Skin epidermis (tissue), 12 donors: ENCODE measurements at regions not wholly inside any gene's neighbourhood (a gene's known extent, or its start where the extent isn't known, plus 50 kb on each side); places are given as distances from the start of the nearest gene placed in this dataset.

Source experiments
- H3K27ac ChIP-seq, 21 experiments: fragments of 200-600 bp; sonication (generic) in 11 of 21; one replicate each; pipeline ENCODE4 v1.5.0; 2020; ENCODE audit warnings: mild to moderate bottlenecking in 3 of 21, inconsistent platforms in 2 of 21, moderate library complexity in 2 of 21
- H3K4me3 ChIP-seq, 7 experiments: fragments of 200-600 bp; sonication (generic) in 2 of 7; one replicate each; pipeline ENCODE4 v1.5.0; 2020; ENCODE audit warnings: inconsistent platforms in 2 of 7, mild to moderate bottlenecking in 2 of 7, moderate library complexity in 1 of 7

DNA sequence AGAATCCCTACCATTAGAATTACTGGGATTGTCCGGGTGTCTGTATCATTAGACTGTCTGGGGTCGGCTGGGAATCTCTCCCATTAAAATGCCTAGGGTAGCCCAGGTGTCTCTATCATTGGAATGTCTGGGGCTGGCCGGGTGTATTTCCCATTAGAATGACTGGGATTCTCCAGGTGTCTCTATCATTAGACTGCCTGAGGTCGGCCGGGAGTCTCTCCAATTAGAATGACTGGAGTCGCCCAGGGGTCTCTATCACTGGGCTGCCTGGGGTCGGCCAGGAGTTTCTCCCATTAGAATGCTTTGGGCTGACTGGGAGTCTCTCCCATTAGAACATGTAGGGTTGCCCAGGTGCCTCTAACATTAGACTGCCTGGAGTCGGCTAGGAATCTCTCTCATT is 1560.7 kb downstream of the UQCRFS1 start:
- Histone ChIP-seq H3K4me3 (no peak overlapping the region), H3K27ac (no peak overlapping the region)

DNA sequence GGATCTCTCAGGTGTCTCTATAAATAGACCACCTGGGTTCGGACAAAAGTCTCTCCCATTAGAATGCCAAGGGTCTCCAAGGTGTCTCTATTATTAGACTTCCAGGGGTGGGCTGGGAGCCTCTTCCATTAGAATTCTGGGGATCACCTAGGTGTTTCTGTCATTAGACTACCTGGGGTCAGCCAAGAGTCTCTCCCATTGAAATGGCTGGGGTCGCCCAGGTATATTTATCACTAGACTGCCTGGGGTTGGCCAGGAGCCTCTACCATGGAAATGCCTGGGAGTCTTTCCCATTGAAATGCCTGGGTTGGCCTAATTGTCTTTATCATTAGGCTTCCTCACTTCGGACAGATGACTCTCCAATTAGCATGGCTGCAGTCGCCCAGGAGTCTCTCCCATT is 1565.5 kb downstream of the UQCRFS1 start:
- H3K27ac ChIP-seq, result no peak overlapping the region
- H3K4me3 ChIP-seq, result no peak overlapping the region

DNA sequence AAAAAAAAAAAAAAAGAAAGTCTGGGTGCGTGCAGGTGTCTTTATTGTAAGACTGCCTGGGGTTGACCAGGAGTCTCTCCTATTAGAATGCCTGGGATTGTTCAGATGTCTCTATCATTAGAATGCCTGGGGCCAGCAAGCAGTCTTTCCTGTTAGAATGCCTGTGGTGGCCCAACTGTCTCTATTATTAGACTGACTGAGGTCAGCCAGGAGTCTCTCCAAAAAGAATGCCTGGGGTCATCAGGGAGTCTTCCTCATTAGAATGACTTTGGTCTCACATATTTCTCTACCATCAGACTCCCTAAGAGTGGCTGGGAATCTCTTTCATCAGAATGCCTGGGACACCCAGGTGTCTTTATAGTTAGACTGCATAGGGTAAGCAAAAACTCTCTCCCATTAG is 1577.5 kb downstream of the UQCRFS1 start:
- Histone ChIP-seq H3K4me3 (no peak overlapping the region), H3K27ac (no peak overlapping the region)

DNA sequence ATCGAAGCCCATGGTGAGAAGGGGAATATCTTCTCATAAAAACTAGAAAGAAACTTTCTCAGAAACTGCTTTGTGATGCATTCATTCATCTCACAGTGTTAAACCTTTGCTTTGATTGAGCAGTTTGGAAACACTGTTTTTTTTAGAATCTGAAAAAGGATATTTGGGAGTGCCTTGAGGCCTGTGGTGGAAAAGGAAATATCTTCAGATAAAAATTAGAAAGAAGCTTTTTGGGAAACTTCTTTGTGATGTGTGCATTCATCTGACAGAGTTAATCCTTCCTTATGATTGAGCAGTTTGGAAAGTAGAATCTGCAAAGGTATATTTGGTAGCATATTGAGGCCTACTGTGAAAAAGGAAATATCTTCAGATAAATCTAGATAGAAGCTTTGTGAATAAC is 1594.9 kb downstream of the UQCRFS1 start:
- Histone ChIP-seq H3K4me3 (no peak overlapping the region), H3K27ac (no peak overlapping the region)

DNA sequence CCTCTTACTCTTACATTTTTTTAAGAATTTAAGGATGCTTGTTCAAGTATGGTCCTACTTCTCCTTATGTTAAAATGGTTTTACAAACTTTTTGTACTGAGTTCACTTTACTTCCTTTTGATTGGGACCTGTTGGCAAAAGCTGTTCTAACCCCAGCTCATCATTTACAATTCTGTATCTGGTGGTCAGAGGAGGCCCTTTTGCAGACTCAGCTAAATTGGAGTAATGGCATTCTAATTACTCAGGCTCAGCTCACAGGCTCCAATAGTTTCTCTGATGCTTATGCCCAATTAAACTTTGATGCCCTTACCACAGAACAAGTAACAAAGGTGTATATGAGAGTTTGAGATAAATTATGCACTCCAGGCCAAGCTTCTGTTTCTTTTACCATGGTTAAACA is 1632.0 kb downstream of the UQCRFS1 start:
- no peak overlapping the region for H3K4me3 ChIP-seq
- no peak overlapping the region for H3K27ac ChIP-seq
